ENCODE measurements at regions not wholly inside any gene's neighbourhood (a gene's known extent, or its start where the extent isn't known, plus 50 kb on each side); places are given as distances from the start of the nearest gene placed in this dataset.

GRCh38 chr1:215466361-215466760 lies 100.7 kb upstream of the KCTD3 start:
- Histone ChIP-seq H3K9me3 (replicated peaks in 1 of 2; ENCODE audit: control insufficient read depth in 2 of 2, insufficient read depth in 1 of 2, low read depth in 1 of 2, low read length in 2 of 2) (no peaks in the 10 kb centered on the region), H3K4me3 (ENCODE audit: low read length in 2 of 2) (no peak overlapping the region), H3K4me2 (ENCODE audit: insufficient read depth, low read length, poor library complexity, severe bottlenecking) (no peak overlapping the region), H3K79me1 (ENCODE audit: low read depth, low read length) (no peaks in the 10 kb centered on the region), H3K4ac (ENCODE audit: low read length) (no peak overlapping the region), H2BK120ac (ENCODE audit: low read depth, low read length) (no peak overlapping the region), H3K4me1 (ENCODE audit: control insufficient read depth in 2 of 2, insufficient read depth in 1 of 2, low read depth in 1 of 2, low read length in 2 of 2) (no peaks in the 10 kb centered on the region), H2AK5ac (ENCODE audit: low read depth, low read length) (no peak overlapping the region), H2BK12ac (ENCODE audit: low read length) (no peak overlapping the region), H3K9ac (ENCODE audit: low read depth, low read length, poor library complexity) (no peak overlapping the region), H4K8ac (ENCODE audit: low read depth, low read length) (no peak overlapping the region), H3K27me3 (ENCODE audit: control insufficient read depth in 3 of 3, insufficient read depth in 3 of 3, low read depth in 1 of 3, low read length in 3 of 3) (no peaks in the 10 kb centered on the region), H2AFZ (ENCODE audit: low read length) (no peak overlapping the region), H2BK15ac (ENCODE audit: low read length) (no peak overlapping the region), H3K27ac (replicated peaks; ENCODE audit: low read length) (no peak overlapping the region), H4K91ac (ENCODE audit: low read depth, low read length, poor library complexity) (no peak overlapping the region), H3K36me3 (replicated peaks in 1 of 2; ENCODE audit: control insufficient read depth in 2 of 2, insufficient read depth in 2 of 2, low read length in 2 of 2) (no peaks in the 10 kb centered on the region), H2BK5ac (ENCODE audit: low read length) (no peak overlapping the region), H3K18ac (ENCODE audit: low read length) (no peak overlapping the region), H3K14ac (ENCODE audit: low read length) (no peak overlapping the region), H3K23ac (ENCODE audit: low read depth, low read length, poor library complexity) (no peak overlapping the region)
- no CpG with 5 or more reads among the region's 3 CpGs for WGBS, 2 donors (ENCODE audit: extremely low coverage in 2 of 2, insufficient read length in 2 of 2, insufficient replicate concordance in 1 of 2)
- DNase-seq (ENCODE audit: low spot score) = no peak

DNA sequence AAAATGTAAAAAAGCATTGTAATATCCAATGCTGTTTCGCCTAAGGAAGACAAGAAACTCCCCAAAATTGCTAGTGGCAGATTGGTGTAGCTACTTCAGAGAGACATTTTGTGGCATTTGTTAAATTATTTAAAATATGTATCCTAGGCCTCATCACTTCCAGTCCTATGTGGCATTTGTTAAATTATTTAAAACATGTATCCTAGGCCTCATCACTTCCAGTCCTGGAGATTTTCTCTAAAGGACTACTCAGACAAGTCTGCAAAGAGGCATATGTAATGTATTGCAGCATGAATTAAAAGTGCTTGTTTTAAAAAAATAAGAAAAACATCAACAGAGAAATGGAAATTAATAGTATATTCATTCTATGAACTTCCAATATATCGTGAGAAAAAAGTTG lies 95.6 kb upstream of the KCTD3 start:
- Histone ChIP-seq H3K14ac (ENCODE audit: low read length) (no peak overlapping the region), H2BK12ac (ENCODE audit: low read length) (no peak overlapping the region), H3K4ac (ENCODE audit: low read length) (no peak overlapping the region), H3K4me3 (ENCODE audit: low read length in 2 of 2) (no peak overlapping the region), H3K18ac (ENCODE audit: low read length) (no peak overlapping the region), H3K79me1 (ENCODE audit: low read depth, low read length) (no peaks in the 10 kb centered on the region), H2BK15ac (ENCODE audit: low read length) (no peak overlapping the region), H4K8ac (ENCODE audit: low read depth, low read length) (no peak overlapping the region), H2AK5ac (ENCODE audit: low read depth, low read length) (no peak overlapping the region), H2BK5ac (ENCODE audit: low read length) (no peak overlapping the region), H3K36me3 (replicated peaks in 1 of 2; ENCODE audit: control insufficient read depth in 2 of 2, insufficient read depth in 2 of 2, low read length in 2 of 2) (no peaks in the 10 kb centered on the region), H3K27me3 (ENCODE audit: control insufficient read depth in 3 of 3, insufficient read depth in 3 of 3, low read depth in 1 of 3, low read length in 3 of 3) (no peaks in the 10 kb centered on the region), H3K27ac (replicated peaks; ENCODE audit: low read length) (no peak overlapping the region), H4K91ac (ENCODE audit: low read depth, low read length, poor library complexity) (no peak overlapping the region), H3K4me2 (ENCODE audit: insufficient read depth, low read length, poor library complexity, severe bottlenecking) (no peak overlapping the region), H3K4me1 (ENCODE audit: control insufficient read depth in 2 of 2, insufficient read depth in 1 of 2, low read depth in 1 of 2, low read length in 2 of 2) (no peaks in the 10 kb centered on the region), H2BK120ac (ENCODE audit: low read depth, low read length) (no peak overlapping the region), H3K9me3 (replicated peaks in 1 of 2; ENCODE audit: control insufficient read depth in 2 of 2, insufficient read depth in 1 of 2, low read depth in 1 of 2, low read length in 2 of 2) (no peaks in the 10 kb centered on the region), H2AFZ (ENCODE audit: low read length) (no peak overlapping the region), H3K23ac (ENCODE audit: low read depth, low read length, poor library complexity) (no peak overlapping the region), H3K9ac (ENCODE audit: low read depth, low read length, poor library complexity) (no peak overlapping the region)
- no peak for DNase-seq (ENCODE audit: low spot score)
- WGBS, 2 donors (ENCODE audit: extremely low coverage in 2 of 2, insufficient read length in 2 of 2, insufficient replicate concordance in 1 of 2) = no CpG with 5 or more reads among the region's 2 CpGs

- no peak overlapping the region for H3K14ac ChIP-seq (ENCODE audit: low read length)
- H3K9ac ChIP-seq (ENCODE audit: low read depth, low read length, poor library complexity) = no peak overlapping the region
- H4K91ac ChIP-seq (ENCODE audit: low read depth, low read length, poor library complexity) = no peak overlapping the region
- no peak overlapping the region for H2AFZ ChIP-seq (ENCODE audit: low read length)
- H2BK120ac ChIP-seq (ENCODE audit: low read depth, low read length) = no peak overlapping the region
- H3K79me1 ChIP-seq (ENCODE audit: low read depth, low read length) = no peaks in the 10 kb centered on the region
- no peak overlapping the region for H3K4ac ChIP-seq (ENCODE audit: low read length)
- H4K8ac ChIP-seq (ENCODE audit: low read depth, low read length) = no peak overlapping the region
- H2AK5ac ChIP-seq (ENCODE audit: low read depth, low read length) = no peak overlapping the region
- no peak for DNase-seq (ENCODE audit: low spot score)
- H3K18ac ChIP-seq (ENCODE audit: low read length) = no peak overlapping the region
- no peaks in the 10 kb centered on the region for H3K4me1 ChIP-seq (ENCODE audit: control insufficient read depth in 2 of 2, insufficient read depth in 1 of 2, low read depth in 1 of 2, low read length in 2 of 2)
- no peaks in the 10 kb centered on the region for H3K9me3 ChIP-seq (replicated peaks in 1 of 2; ENCODE audit: control insufficient read depth in 2 of 2, insufficient read depth in 1 of 2, low read depth in 1 of 2, low read length in 2 of 2)
- H3K27ac ChIP-seq (replicated peaks; ENCODE audit: low read length) = no peak overlapping the region
- no peak overlapping the region for H3K23ac ChIP-seq (ENCODE audit: low read depth, low read length, poor library complexity)
- H3K4me2 ChIP-seq (ENCODE audit: insufficient read depth, low read length, poor library complexity, severe bottlenecking) = no peak overlapping the region
- no peaks in the 10 kb centered on the region for H3K27me3 ChIP-seq (ENCODE audit: control insufficient read depth in 3 of 3, insufficient read depth in 3 of 3, low read depth in 1 of 3, low read length in 3 of 3)
- no peak overlapping the region for H2BK12ac ChIP-seq (ENCODE audit: low read length)
- H2BK15ac ChIP-seq (ENCODE audit: low read length) = no peak overlapping the region
- H2BK5ac ChIP-seq (ENCODE audit: low read length) = no peak overlapping the region
- no peaks in the 10 kb centered on the region for H3K36me3 ChIP-seq (replicated peaks in 1 of 2; ENCODE audit: control insufficient read depth in 2 of 2, insufficient read depth in 2 of 2, low read length in 2 of 2)
- H3K4me3 ChIP-seq (ENCODE audit: low read length in 2 of 2) = no peak overlapping the region
Observed at GRCh38 chr1:215472723-215473122, 94.4 kb upstream of the KCTD3 start.

GRCh38 chr1:215473943-215474342 lies 93.2 kb upstream of the KCTD3 start:
- no CpG with 5 or more reads among the region's 4 CpGs for WGBS, 2 donors (ENCODE audit: extremely low coverage in 2 of 2, insufficient read length in 2 of 2, insufficient replicate concordance in 1 of 2)

More at GRCh38 chr1:215473943-215474342, 93.2 kb upstream of the KCTD3 start:
- no peak overlapping the region for H2BK120ac ChIP-seq (ENCODE audit: low read depth, low read length)
- no peak overlapping the region for H3K18ac ChIP-seq (ENCODE audit: low read length)
- H3K14ac ChIP-seq (ENCODE audit: low read length) = no peak overlapping the region
- H3K27me3 ChIP-seq (ENCODE audit: control insufficient read depth in 3 of 3, insufficient read depth in 3 of 3, low read depth in 1 of 3, low read length in 3 of 3) = no peaks in the 10 kb centered on the region
- H2AFZ ChIP-seq (ENCODE audit: low read length) = no peak overlapping the region
- no peaks in the 10 kb centered on the region for H3K79me1 ChIP-seq (ENCODE audit: low read depth, low read length)
- no peak overlapping the region for H3K27ac ChIP-seq (replicated peaks; ENCODE audit: low read length)
- no peak for DNase-seq (ENCODE audit: low spot score)
- H2BK12ac ChIP-seq (ENCODE audit: low read length) = no peak overlapping the region
- no peak overlapping the region for H3K9ac ChIP-seq (ENCODE audit: low read depth, low read length, poor library complexity)
- H3K36me3 ChIP-seq (replicated peaks in 1 of 2; ENCODE audit: control insufficient read depth in 2 of 2, insufficient read depth in 2 of 2, low read length in 2 of 2) = no peaks in the 10 kb centered on the region
- no peak overlapping the region for H2BK15ac ChIP-seq (ENCODE audit: low read length)
- H3K4me3 ChIP-seq (ENCODE audit: low read length in 2 of 2) = no peak overlapping the region
- H3K9me3 ChIP-seq (replicated peaks in 1 of 2; ENCODE audit: control insufficient read depth in 2 of 2, insufficient read depth in 1 of 2, low read depth in 1 of 2, low read length in 2 of 2) = no peaks in the 10 kb centered on the region
- no peak overlapping the region for H4K8ac ChIP-seq (ENCODE audit: low read depth, low read length)
- H2BK5ac ChIP-seq (ENCODE audit: low read length) = no peak overlapping the region
- H3K4ac ChIP-seq (ENCODE audit: low read length) = no peak overlapping the region
- no peak overlapping the region for H3K4me2 ChIP-seq (ENCODE audit: insufficient read depth, low read length, poor library complexity, severe bottlenecking)
- no peak overlapping the region for H2AK5ac ChIP-seq (ENCODE audit: low read depth, low read length)
- no peaks in the 10 kb centered on the region for H3K4me1 ChIP-seq (ENCODE audit: control insufficient read depth in 2 of 2, insufficient read depth in 1 of 2, low read depth in 1 of 2, low read length in 2 of 2)
- H4K91ac ChIP-seq (ENCODE audit: low read depth, low read length, poor library complexity) = no peak overlapping the region
- H3K23ac ChIP-seq (ENCODE audit: low read depth, low read length, poor library complexity) = no peak overlapping the region

Measured in neuronal stem cell (in vitro differentiated cells).